HEK293T (cell line): ENCODE measurements at regions not wholly inside any gene's neighbourhood (a gene's known extent, or its start where the extent isn't known, plus 50 kb on each side); places are given as distances from the start of the nearest gene placed in this dataset.

ENCODE experiments used
- CTCF ChIA-PET: fragments of 350-600 bp; formaldehyde crosslinking; extraction: SDS; loops from one replicate; lab custom pipeline; 2021; ENCODE audit warnings: antibody characterized with exemption, inconsistent platforms; lab: Yijun Ruan, JAX
- POLR2A ChIA-PET: fragments of 350-600 bp; formaldehyde crosslinking; extraction: SDS; loops from one replicate; lab custom pipeline; 2020; ENCODE audit warnings: antibody characterized with exemption, inconsistent platforms; lab: Yijun Ruan, JAX
- DNase-seq: peaks from one replicate; pipeline ENCODE4 v3.0.0; 2012; ENCODE audit warnings: mixed read lengths; ENCODE audit errors: extremely low spot score
- ARNT ChIP-seq: fragments of 450-650 bp; IDR thresholded peaks from 2 replicates; pipeline ENCODE4 v1.6.1; 2017; ENCODE audit warnings: mild to moderate bottlenecking
- BHLHE40 ChIP-seq: fragments of 450-650 bp; IDR thresholded peaks from 2 replicates; pipeline ENCODE4 v1.6.1; 2016; ENCODE audit warnings: mild to moderate bottlenecking, moderate library complexity, borderline replicate concordance
- CTBP1 ChIP-seq: fragments of 450-650 bp; IDR thresholded peaks from 2 replicates; pipeline ENCODE4 v1.6.1; 2016; ENCODE audit warnings: borderline replicate concordance
- ELF4 ChIP-seq: fragments of 450-650 bp; IDR thresholded peaks from 2 replicates; pipeline ENCODE4 v1.6.1; 2017; ENCODE audit warnings: antibody characterized with exemption
- FOXA1 ChIP-seq: fragments of 450-650 bp; IDR thresholded peaks from 2 replicates; pipeline ENCODE4 v1.6.1; 2016; ENCODE audit warnings: mild to moderate bottlenecking
- FOXK2 ChIP-seq: fragments of 450-650 bp; IDR thresholded peaks from 2 replicates; pipeline ENCODE4 v1.6.1; 2016; ENCODE audit warnings: mild to moderate bottlenecking
- FOXM1 ChIP-seq: fragments of 450-650 bp; IDR thresholded peaks from 2 replicates; pipeline ENCODE4 v1.6.1; 2017; ENCODE audit warnings: mild to moderate bottlenecking, borderline replicate concordance
- HDGF ChIP-seq: fragments of 450-650 bp; IDR thresholded peaks from 2 replicates; pipeline ENCODE4 v1.6.1; 2017; ENCODE audit warnings: antibody characterized with exemption, borderline replicate concordance
- L3MBTL2 ChIP-seq: fragments of 450-650 bp; conservative IDR thresholded peaks from 2 replicates; pipeline ENCODE4 v1.6.1; 2016; ENCODE audit warnings: mild to moderate bottlenecking
- LEF1 ChIP-seq: fragments of 450-650 bp; IDR thresholded peaks from 2 replicates; pipeline ENCODE4 v1.6.1; 2017; ENCODE audit warnings: mild to moderate bottlenecking, borderline replicate concordance
- NFRKB ChIP-seq: fragments of 450-650 bp; IDR thresholded peaks from 2 replicates; pipeline ENCODE4 v1.6.1; 2016; ENCODE audit warnings: mild to moderate bottlenecking, moderate library complexity
- SP1 ChIP-seq: fragments of 450-650 bp; IDR thresholded peaks from 2 replicates; pipeline ENCODE4 v1.6.1; 2017
- SUZ12 ChIP-seq: fragments of 450-650 bp; IDR thresholded peaks from 2 replicates; pipeline ENCODE4 v1.6.1; 2016; ENCODE audit warnings: mild to moderate bottlenecking
- TARDBP ChIP-seq: fragments of 450-650 bp; IDR thresholded peaks from 2 replicates; pipeline ENCODE4 v1.6.1; 2016
- ZNF384 ChIP-seq: fragments of 450-650 bp; IDR thresholded peaks from 2 replicates; pipeline ENCODE4 v1.6.1; 2016
- TF ChIP-seq, protein P1 (sequence below): fragments of 450-650 bp; IDR thresholded peaks from 2 replicates; pipeline ENCODE4 v1.6.1; 2016

GRCh38 chr3:161576714-161577510 is 80.3 kb downstream of the OTOL1 start:
- ChIA-PET CTCF (no interaction called here), POLR2A (no interaction called here)
- TF ChIP-seq SP1 (no peak), CTBP1 (peak; percentile 83)
- TF ChIP-seq, protein P1, sequence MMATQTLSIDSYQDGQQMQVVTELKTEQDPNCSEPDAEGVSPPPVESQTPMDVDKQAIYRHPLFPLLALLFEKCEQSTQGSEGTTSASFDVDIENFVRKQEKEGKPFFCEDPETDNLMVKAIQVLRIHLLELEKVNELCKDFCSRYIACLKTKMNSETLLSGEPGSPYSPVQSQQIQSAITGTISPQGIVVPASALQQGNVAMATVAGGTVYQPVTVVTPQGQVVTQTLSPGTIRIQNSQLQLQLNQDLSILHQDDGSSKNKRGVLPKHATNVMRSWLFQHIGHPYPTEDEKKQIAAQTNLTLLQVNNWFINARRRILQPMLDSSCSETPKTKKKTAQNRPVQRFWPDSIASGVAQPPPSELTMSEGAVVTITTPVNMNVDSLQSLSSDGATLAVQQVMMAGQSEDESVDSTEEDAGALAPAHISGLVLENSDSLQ: peak; percentile 94
- DNase-seq: peak; percentile 34

- DNase-seq: no peak
- ChIA-PET POLR2A (no interaction called here), CTCF (no interaction called here)
- TF ChIP-seq LEF1 (no peak), CTBP1 (peak; percentile 64), SUZ12 (no peak), FOXA1 (no peak), HDGF (no peak), ARNT (no peak), TARDBP (no peak)
- TF ChIP-seq, protein P1: peak; percentile 58
Measured at GRCh38 chr3:161577662-161578061, 81.1 kb downstream of the OTOL1 start.

DNA sequence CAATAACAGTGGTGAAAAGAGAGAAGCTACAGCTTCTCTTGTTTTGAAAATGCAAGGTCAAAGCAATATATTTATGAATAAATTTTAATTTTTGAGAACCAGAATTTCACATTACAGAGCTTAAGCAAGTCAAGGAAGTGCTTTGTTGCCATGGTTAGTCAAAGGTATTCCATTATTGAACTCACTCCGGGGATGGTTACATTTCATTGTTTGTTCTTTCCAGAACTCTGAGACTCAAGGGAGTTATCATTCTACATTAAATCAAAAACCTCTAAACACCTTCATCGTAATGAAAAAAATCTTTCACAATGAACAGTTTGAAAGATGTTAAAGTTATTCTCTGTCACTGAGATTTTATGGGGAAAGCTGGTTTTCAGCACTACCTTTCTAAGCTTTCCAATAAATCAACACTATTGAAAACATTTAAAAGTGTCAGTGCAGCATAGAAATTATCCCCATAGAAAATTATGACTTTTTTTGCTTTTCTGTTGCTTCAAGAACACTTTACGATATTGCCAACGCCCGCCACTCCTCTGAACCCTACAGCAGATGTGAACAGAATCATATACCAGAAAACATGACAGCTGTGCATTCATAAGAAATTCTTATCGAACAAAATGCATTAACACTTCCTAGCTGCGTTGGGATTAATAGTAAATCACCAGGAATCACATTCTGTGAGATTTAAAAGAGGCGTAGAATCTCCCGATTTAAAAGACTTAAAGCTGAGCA is 83.0 kb downstream of the OTOL1 start:
- POLR2A ChIA-PET: no interaction called here
- CTCF ChIA-PET: no interaction called here
- DNase-seq: no peak
- TF ChIP-seq, protein P1: peak; percentile 88
- TF ChIP-seq NFRKB: no peak

DNA sequence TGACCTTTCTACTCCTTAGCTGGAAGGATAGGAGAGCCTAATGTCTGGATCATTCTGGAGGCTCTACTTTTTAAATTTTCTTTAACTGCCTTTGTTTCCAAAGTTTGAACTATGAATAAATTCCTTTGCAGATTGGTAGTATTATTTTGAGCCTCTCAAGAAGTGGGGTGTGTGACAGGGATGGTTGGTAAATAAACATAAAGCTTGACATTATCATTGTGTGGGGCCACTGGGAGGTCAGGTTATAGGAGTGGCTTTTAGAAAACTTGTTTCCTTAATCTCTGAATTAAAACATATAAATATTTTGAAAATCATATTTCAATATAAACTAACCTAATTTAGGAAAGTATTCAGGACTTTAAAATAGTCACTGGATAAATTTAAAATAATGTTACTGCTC is 89.3 kb downstream of the OTOL1 start:
- POLR2A ChIA-PET: no interaction called here
- DNase-seq: no peak
- CTCF ChIA-PET: no interaction called here
- TF ChIP-seq NFRKB: no peak
- no peak for TF ChIP-seq FOXM1
- no peak for TF ChIP-seq SUZ12
- no peak for TF ChIP-seq L3MBTL2
- no peak for TF ChIP-seq BHLHE40
- no peak for TF ChIP-seq CTBP1
- no peak for TF ChIP-seq HDGF
- TF ChIP-seq SP1: no peak
- TF ChIP-seq FOXA1: no peak
- no peak for TF ChIP-seq LEF1
- TF ChIP-seq TARDBP: no peak
- TF ChIP-seq, protein P1: no peak
- TF ChIP-seq FOXK2: no peak
- TF ChIP-seq ZNF384: no peak
- no peak for TF ChIP-seq ELF4
- no peak for TF ChIP-seq ARNT

DNA sequence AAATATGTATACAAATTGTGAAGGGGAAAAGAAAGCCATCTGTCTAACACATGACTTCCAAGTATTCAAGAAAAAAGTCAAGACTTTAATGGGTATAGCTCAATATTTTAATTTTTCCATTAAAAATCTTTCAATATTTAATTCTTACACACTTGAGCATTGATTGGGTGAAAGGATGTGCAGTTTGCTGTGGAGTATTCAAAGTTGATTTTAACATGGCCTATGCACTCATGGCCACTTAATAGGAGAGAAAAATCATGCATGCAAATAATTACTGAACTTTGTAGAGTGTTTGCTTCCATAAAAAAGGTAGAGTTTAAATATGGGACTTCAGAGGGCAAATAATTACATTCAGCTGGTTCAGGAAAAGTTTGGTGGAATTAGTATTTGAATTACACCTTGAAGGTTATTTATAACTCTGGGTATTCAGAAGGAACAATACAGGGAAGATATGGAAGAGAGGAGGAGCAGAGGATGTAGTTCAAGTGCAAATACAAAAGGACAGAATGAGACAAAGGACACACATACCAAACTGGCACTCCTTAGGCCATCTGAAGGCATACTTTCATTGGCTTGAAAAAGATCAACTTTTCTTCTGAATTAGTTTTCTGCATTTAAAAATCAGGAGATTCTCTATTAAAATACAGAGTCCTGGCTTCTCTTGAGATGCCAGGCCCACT is 90.1 kb downstream of the OTOL1 start:
- ChIA-PET CTCF (no interaction called here), POLR2A (no interaction called here)
- TF ChIP-seq FOXM1: no peak
- TF ChIP-seq, protein P1: no peak
- no peak for TF ChIP-seq SUZ12
- DNase-seq: no peak
